ENCODE measurements at regions not wholly inside any gene's neighbourhood (a gene's known extent, or its start where the extent isn't known, plus 50 kb on each side); places are given as distances from the start of the nearest gene placed in this dataset.

- Histone ChIP-seq H3K36me3 (ENCODE audit: control insufficient read depth, insufficient read depth, low read length) (no peaks in the 10 kb centered on the region), H3K4me1 (ENCODE audit: control insufficient read depth, insufficient read depth, low read length, poor library complexity, severe bottlenecking) (no peaks in the 10 kb centered on the region), H3K9me3 (ENCODE audit: control insufficient read depth, low read length) (no peaks in the 10 kb centered on the region), H3K4me3 (ENCODE audit: extremely low read depth, insufficient read depth, low read length, poor library complexity, severe bottlenecking) (no peak overlapping the region), H3K27ac (ENCODE audit: low read depth, low read length, severe bottlenecking) (no peak overlapping the region)
- WGBS, 2 experiments (ENCODE audit: insufficient coverage in 2 of 2), result no CpG with 5 or more reads among the region's 3 CpGs
These were observed 69.2 kb upstream of the FAM9A start for GRCh38 chrX:8870411-8870810.

- Histone ChIP-seq H3K4me1 (ENCODE audit: control insufficient read depth, insufficient read depth, low read length, poor library complexity, severe bottlenecking) (no peaks in the 10 kb centered on the region), H3K9me3 (ENCODE audit: control insufficient read depth, low read length) (no peaks in the 10 kb centered on the region), H3K27ac (ENCODE audit: low read depth, low read length, severe bottlenecking) (no peak overlapping the region), H3K36me3 (ENCODE audit: control insufficient read depth, insufficient read depth, low read length) (no peaks in the 10 kb centered on the region), H3K4me3 (ENCODE audit: extremely low read depth, insufficient read depth, low read length, poor library complexity, severe bottlenecking) (no peak overlapping the region)
These were observed 68.6 kb upstream of the FAM9A start for GRCh38 chrX:8869812-8870211.

GRCh38 chrX:8868906-8869305 lies 67.7 kb upstream of the FAM9A start:
- no CpG with 5 or more reads among the region's 3 CpGs for WGBS, 2 experiments (ENCODE audit: insufficient coverage in 2 of 2)
- no peak overlapping the region for H3K27ac ChIP-seq (ENCODE audit: low read depth, low read length, severe bottlenecking)
- H3K36me3 ChIP-seq (ENCODE audit: control insufficient read depth, insufficient read depth, low read length), result no peaks in the 10 kb centered on the region
- H3K4me3 ChIP-seq (ENCODE audit: extremely low read depth, insufficient read depth, low read length, poor library complexity, severe bottlenecking), result no peak overlapping the region
- no peaks in the 10 kb centered on the region for H3K4me1 ChIP-seq (ENCODE audit: control insufficient read depth, insufficient read depth, low read length, poor library complexity, severe bottlenecking)
- H3K9me3 ChIP-seq (ENCODE audit: control insufficient read depth, low read length), result no peaks in the 10 kb centered on the region

GRCh38 chrX:8868070-8868773 lies 67.0 kb upstream of the FAM9A start:
- WGBS, 2 experiments (ENCODE audit: insufficient coverage in 2 of 2), result 50 to 83% methylated on average over 2 of the region's 5 CpGs
- Histone ChIP-seq H3K4me1 (ENCODE audit: control insufficient read depth, insufficient read depth, low read length, poor library complexity, severe bottlenecking) (no peaks in the 10 kb centered on the region), H3K9me3 (ENCODE audit: control insufficient read depth, low read length) (no peaks in the 10 kb centered on the region), H3K27ac (ENCODE audit: low read depth, low read length, severe bottlenecking) (no peak overlapping the region), H3K4me3 (ENCODE audit: extremely low read depth, insufficient read depth, low read length, poor library complexity, severe bottlenecking) (no peak overlapping the region), H3K36me3 (ENCODE audit: control insufficient read depth, insufficient read depth, low read length) (no peaks in the 10 kb centered on the region)

- no peaks in the 10 kb centered on the region for H3K36me3 ChIP-seq (ENCODE audit: control insufficient read depth, insufficient read depth, low read length)
- no CpG with 5 or more reads among the region's 2 CpGs for WGBS, 2 experiments (ENCODE audit: insufficient coverage in 2 of 2)
- no peak overlapping the region for H3K27ac ChIP-seq (ENCODE audit: low read depth, low read length, severe bottlenecking)
- no peaks in the 10 kb centered on the region for H3K4me1 ChIP-seq (ENCODE audit: control insufficient read depth, insufficient read depth, low read length, poor library complexity, severe bottlenecking)
- H3K4me3 ChIP-seq (ENCODE audit: extremely low read depth, insufficient read depth, low read length, poor library complexity, severe bottlenecking), result no peak overlapping the region
- H3K9me3 ChIP-seq (ENCODE audit: control insufficient read depth, low read length), result no peaks in the 10 kb centered on the region
These were observed 66.2 kb upstream of the FAM9A start for GRCh38 chrX:8867406-8867805.

- no peaks in the 10 kb centered on the region for H3K36me3 ChIP-seq (ENCODE audit: control insufficient read depth, insufficient read depth, low read length)
- no peaks in the 10 kb centered on the region for H3K4me1 ChIP-seq (ENCODE audit: control insufficient read depth, insufficient read depth, low read length, poor library complexity, severe bottlenecking)
- 35% methylated on average over 4 of the region's 5 CpGs; no CpG with 5 or more reads in 1 of the 2 experiments for WGBS, 2 experiments (ENCODE audit: insufficient coverage in 2 of 2)
- H3K9me3 ChIP-seq (ENCODE audit: control insufficient read depth, low read length), result no peaks in the 10 kb centered on the region
- no peak overlapping the region for H3K27ac ChIP-seq (ENCODE audit: low read depth, low read length, severe bottlenecking)
- no peak overlapping the region for H3K4me3 ChIP-seq (ENCODE audit: extremely low read depth, insufficient read depth, low read length, poor library complexity, severe bottlenecking)
These were observed 63.0 kb upstream of the FAM9A start for GRCh38 chrX:8864161-8864560.

- Histone ChIP-seq H3K4me1 (ENCODE audit: control insufficient read depth, insufficient read depth, low read length, poor library complexity, severe bottlenecking) (no peaks in the 10 kb centered on the region), H3K36me3 (ENCODE audit: control insufficient read depth, insufficient read depth, low read length) (no peaks in the 10 kb centered on the region), H3K4me3 (ENCODE audit: extremely low read depth, insufficient read depth, low read length, poor library complexity, severe bottlenecking) (no peak overlapping the region), H3K27ac (ENCODE audit: low read depth, low read length, severe bottlenecking) (no peak overlapping the region), H3K9me3 (ENCODE audit: control insufficient read depth, low read length) (no peaks in the 10 kb centered on the region)
- WGBS, 2 experiments (ENCODE audit: insufficient coverage in 2 of 2), result no CpG with 5 or more reads among the region's 2 CpGs
These were observed 60.7 kb upstream of the FAM9A start for GRCh38 chrX:8861908-8862307.

- no peaks in the 10 kb centered on the region for H3K9me3 ChIP-seq (ENCODE audit: control insufficient read depth, low read length)
- no peak overlapping the region for H3K4me3 ChIP-seq (ENCODE audit: extremely low read depth, insufficient read depth, low read length, poor library complexity, severe bottlenecking)
- H3K4me1 ChIP-seq (ENCODE audit: control insufficient read depth, insufficient read depth, low read length, poor library complexity, severe bottlenecking), result no peaks in the 10 kb centered on the region
- no peak overlapping the region for H3K27ac ChIP-seq (ENCODE audit: low read depth, low read length, severe bottlenecking)
- H3K36me3 ChIP-seq (ENCODE audit: control insufficient read depth, insufficient read depth, low read length), result no peaks in the 10 kb centered on the region
- 94 to 97% methylated on average over 5 to 6 of the region's 11 CpGs for WGBS, 2 experiments (ENCODE audit: insufficient coverage in 2 of 2)
These were observed 50.2 kb upstream of the FAM9A start for GRCh38 chrX:8851231-8851886.

Measured in mesodermal cell (in vitro differentiated cells).